Tibial nerve (tissue), 3 donors: ENCODE measurements at regions not wholly inside any gene's neighbourhood (a gene's known extent, or its start where the extent isn't known, plus 50 kb on each side); places are given as distances from the start of the nearest gene placed in this dataset.

Experiments
- POLR2A ChIP-seq, 2 donors: fragments of 450-650 bp; IDR thresholded peaks; one replicate each; pipeline ENCODE4 v1.6.1; 2017; ENCODE audit warnings: antibody characterized with exemption in 2 of 2, mild to moderate bottlenecking in 2 of 2, moderate library complexity in 2 of 2
- TF ChIP-seq, protein P1 (sequence below), 5 experiments: fragments of 200-600 bp in 3 of 5; fragments of 450-650 bp in 2 of 5; sonication (generic) in 3 of 5; IDR thresholded peaks; one replicate each; pipeline ENCODE4 v1.5.1; 2016 to 2019; ENCODE audit warnings: antibody characterized with exemption in 5 of 5, mild to moderate bottlenecking in 3 of 5, moderate library complexity in 2 of 5

DNA sequence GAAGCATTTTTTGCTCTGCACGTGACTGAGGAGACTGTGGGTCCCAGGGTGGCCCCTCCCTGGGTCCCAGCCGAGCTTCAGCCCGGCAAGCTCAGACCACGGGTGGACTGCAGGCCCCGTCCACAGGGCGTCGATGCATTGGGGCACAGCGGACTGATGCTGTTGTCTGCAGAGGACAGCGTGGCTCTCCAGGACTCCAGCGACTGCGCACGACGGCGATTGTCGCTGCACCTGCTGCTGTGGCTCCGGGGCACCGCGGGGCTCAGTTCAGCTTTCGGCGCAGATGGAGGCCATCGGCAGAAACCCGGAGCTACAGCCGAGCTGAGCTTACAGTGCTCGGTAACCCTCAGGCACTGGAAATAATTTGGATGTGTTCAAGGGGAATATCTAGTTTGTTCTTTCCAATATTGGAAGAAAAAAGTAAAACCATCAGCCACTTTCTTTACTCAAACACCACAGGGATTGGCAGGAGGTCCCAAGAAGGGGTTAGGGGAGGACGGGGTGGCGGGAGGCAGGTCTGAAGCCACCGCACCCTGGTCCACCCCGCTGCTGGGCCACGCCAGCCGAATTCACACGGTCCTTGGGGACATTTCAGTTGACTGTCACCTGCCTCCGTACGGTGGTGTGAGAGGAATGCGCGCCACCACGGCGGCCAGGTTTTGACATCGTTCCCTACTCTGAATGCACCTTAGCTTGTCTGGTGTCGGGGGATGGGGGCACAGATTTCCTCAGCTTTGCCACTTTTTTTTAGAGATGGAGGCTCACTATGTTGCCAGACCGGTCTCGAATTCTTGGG lies 88.7 kb upstream of the RPH3AL start:
- TF ChIP-seq, protein P1, sequence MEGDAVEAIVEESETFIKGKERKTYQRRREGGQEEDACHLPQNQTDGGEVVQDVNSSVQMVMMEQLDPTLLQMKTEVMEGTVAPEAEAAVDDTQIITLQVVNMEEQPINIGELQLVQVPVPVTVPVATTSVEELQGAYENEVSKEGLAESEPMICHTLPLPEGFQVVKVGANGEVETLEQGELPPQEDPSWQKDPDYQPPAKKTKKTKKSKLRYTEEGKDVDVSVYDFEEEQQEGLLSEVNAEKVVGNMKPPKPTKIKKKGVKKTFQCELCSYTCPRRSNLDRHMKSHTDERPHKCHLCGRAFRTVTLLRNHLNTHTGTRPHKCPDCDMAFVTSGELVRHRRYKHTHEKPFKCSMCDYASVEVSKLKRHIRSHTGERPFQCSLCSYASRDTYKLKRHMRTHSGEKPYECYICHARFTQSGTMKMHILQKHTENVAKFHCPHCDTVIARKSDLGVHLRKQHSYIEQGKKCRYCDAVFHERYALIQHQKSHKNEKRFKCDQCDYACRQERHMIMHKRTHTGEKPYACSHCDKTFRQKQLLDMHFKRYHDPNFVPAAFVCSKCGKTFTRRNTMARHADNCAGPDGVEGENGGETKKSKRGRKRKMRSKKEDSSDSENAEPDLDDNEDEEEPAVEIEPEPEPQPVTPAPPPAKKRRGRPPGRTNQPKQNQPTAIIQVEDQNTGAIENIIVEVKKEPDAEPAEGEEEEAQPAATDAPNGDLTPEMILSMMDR (IDR thresholded peaks at IDR 0.05): no peak
- no peak for TF ChIP-seq POLR2A (IDR thresholded peaks at IDR 0.05)
